AG04449 (cell line): ENCODE measurements at regions not wholly inside any gene's neighbourhood (a gene's known extent, or its start where the extent isn't known, plus 50 kb on each side); places are given as distances from the start of the nearest gene placed in this dataset.

Experiments
- CTCF ChIA-PET: fragments of 350-600 bp; formaldehyde crosslinking; extraction: SDS; loops from one replicate; lab custom pipeline; 2021; ENCODE audit warnings: antibody characterized with exemption; lab: Yijun Ruan, JAX
- POLR2A ChIA-PET: fragments of 400-600, 350-600 bp; formaldehyde crosslinking; extraction: SDS; loops from one replicate; lab custom pipeline; 2020; ENCODE audit warnings: antibody characterized with exemption, inconsistent platforms; lab: Yijun Ruan, JAX
- DNase-seq: peaks from one replicate; pipeline ENCODE4 v3.0.0-alpha.2; 2010; ENCODE audit warnings: low read depth, low spot score
- H3K4me3 ChIP-seq: 2 replicates; pipeline ENCODE4 v1.5.1; 2011; ENCODE audit warnings: low read depth, mild to moderate bottlenecking, control low read depth, low read length
- TF ChIP-seq, protein P1 (sequence below): IDR thresholded peaks from one replicate; pipeline ENCODE4 v1.5.1; 2011; ENCODE audit warnings: mild to moderate bottlenecking, moderate library complexity, low read length, control low read depth, inconsistent platforms; ENCODE audit not compliant: insufficient read depth; ENCODE audit errors: missing control alignments

DNA sequence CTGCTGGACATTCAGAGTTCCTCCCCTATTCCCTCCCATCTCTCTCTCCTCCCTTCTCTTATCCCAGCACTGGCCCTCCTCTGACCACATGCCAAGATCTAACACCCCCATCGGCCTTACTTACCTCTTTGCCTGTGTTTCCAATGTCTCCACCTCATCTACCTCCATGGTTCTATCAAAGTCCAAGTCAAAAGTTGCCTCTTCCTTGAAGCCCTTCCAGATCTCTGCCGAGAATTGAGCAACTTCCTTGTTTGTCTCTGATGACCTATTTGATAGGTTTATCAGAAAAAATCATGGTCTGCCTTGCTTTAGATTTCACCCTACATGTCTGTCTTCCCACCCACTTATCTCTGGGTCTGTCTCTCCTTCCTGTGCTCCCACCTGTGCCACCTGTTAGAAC, 69.7 kb upstream of the ITGA11 start:
- POLR2A ChIA-PET = interaction anchor here (0.8 kb wide), 1 partner anchor 10 kb away, joined by 3 read pairs; no protein-coding TSS in a partner anchor
- no peak for DNase-seq
- H3K4me3 ChIP-seq = no peak overlapping the region
- TF ChIP-seq, protein P1, sequence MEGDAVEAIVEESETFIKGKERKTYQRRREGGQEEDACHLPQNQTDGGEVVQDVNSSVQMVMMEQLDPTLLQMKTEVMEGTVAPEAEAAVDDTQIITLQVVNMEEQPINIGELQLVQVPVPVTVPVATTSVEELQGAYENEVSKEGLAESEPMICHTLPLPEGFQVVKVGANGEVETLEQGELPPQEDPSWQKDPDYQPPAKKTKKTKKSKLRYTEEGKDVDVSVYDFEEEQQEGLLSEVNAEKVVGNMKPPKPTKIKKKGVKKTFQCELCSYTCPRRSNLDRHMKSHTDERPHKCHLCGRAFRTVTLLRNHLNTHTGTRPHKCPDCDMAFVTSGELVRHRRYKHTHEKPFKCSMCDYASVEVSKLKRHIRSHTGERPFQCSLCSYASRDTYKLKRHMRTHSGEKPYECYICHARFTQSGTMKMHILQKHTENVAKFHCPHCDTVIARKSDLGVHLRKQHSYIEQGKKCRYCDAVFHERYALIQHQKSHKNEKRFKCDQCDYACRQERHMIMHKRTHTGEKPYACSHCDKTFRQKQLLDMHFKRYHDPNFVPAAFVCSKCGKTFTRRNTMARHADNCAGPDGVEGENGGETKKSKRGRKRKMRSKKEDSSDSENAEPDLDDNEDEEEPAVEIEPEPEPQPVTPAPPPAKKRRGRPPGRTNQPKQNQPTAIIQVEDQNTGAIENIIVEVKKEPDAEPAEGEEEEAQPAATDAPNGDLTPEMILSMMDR = no peak
- CTCF ChIA-PET = interaction anchor here (1.4 to 1.6 kb wide), 2 partner anchors 8 to 49 kb away, joined by 5 to 6 read pairs; no protein-coding TSS in a partner anchor

DNA sequence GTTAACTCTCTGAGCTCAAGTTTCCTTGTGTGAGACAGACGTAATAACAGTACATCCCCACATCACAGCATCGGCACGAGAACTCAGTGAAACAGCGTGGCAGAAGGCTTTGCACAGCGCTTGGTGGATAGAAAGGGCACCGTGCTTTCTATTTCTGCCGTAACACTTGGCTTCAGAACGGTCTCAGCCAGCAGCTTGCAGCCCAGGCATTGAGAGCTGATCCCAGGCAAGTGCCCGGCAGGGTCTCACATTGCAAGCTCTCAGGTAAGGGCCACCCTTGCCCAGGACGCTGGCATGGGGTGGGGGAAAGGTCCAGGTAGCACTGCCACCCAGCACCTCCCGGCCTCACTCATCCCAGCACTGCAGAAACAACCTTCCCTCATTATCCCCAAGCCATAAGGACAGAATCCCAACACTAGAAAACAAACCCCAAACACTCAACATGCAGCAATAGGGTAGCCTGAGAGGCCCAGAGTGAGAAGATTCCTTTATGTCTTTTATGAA, 70.5 kb upstream of the ITGA11 start:
- no peak for DNase-seq
- POLR2A ChIA-PET = interaction anchor here (0.8 kb wide), 1 partner anchor 9 kb away, joined by 3 read pairs; no protein-coding TSS in a partner anchor
- CTCF ChIA-PET = interaction anchor here (1.4 to 1.6 kb wide), 2 partner anchors 9 to 48 kb away, joined by 5 to 6 read pairs; no protein-coding TSS in a partner anchor
- TF ChIP-seq, protein P1 = no peak
- H3K4me3 ChIP-seq = no peak overlapping the region

DNA sequence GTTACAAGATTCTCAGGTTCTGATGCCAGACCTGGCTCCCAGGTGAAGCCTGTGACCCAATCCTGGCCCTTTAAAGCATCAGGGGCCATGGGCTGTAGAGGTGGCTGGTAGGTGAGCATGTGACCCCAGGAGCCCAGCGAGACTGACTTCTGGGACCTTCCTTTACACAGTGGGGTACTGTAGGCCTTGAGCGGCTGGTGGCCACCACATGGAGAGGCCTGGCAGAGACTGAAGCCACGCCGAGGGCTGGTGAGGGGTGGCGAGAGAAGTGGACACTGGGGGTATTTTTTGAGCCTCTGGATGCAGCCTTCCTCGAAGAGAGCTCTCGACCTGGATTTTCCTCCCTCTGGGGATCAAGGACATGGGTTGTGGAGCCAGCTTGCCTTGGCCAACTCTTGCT, 71.2 kb upstream of the ITGA11 start:
- TF ChIP-seq, protein P1 = no peak
- DNase-seq = no peak
- CTCF ChIA-PET = interaction anchor here (1.6 kb wide), 1 partner anchor 47 kb away, joined by 6 read pairs; no protein-coding TSS in a partner anchor
- no peak overlapping the region for H3K4me3 ChIP-seq
- POLR2A ChIA-PET = no interaction called here

DNA sequence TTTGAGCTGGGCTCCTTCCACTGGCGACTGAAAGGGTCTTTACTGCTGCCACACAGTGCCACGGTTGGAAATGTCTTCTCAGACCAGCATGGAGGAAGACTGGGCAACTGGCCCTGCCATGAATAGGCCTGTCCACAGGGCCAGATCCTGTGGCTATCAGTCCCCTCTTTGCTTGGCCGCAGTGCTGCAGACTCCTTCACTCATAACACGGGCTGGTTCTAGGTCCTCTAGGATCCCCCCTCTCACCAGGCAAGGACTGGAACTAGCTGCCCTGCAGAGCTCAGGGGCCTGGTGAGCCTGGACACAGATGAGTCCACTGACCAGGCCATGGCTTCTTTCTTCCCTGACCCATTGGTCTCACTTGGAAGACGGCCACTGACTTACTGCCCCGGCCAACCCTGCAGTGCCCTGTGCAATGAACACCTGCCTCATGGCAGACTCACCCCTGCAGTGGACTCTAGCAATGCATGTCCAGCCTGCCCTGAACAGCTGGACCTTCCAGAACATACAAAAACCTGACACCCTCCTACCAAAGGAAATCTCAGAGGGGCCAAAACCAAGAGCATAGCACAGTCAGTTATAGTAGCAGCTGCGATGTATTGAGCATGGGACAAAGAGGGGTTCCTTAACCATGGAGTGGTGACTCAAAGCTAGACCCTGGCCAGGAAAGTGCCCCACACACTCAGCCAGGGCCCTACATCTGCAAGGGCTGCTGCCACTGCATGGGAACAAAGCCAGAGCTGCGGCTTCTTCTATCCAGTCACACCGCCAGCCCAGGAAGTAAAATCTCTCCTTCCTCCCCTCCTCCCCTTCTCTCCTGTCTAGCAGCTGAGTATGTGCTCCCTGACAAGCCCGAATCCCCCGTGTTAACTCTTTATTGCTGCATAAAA, 72.1 kb upstream of the ITGA11 start:
- POLR2A ChIA-PET = interaction anchor here (1.0 to 1.4 kb wide), 2 partner anchors 73 to 74 kb away, joined by 4 to 5 read pairs; partner anchors contain the start of gene ITGA11
- TF ChIP-seq, protein P1 = no peak
- CTCF ChIA-PET = interaction anchor here (0.9 to 1.8 kb wide), 4 partner anchors 10 to 50 kb away, joined by 3 to 9 read pairs (median 4); no protein-coding TSS in a partner anchor
- DNase-seq = no peak
- no peak overlapping the region for H3K4me3 ChIP-seq

DNA sequence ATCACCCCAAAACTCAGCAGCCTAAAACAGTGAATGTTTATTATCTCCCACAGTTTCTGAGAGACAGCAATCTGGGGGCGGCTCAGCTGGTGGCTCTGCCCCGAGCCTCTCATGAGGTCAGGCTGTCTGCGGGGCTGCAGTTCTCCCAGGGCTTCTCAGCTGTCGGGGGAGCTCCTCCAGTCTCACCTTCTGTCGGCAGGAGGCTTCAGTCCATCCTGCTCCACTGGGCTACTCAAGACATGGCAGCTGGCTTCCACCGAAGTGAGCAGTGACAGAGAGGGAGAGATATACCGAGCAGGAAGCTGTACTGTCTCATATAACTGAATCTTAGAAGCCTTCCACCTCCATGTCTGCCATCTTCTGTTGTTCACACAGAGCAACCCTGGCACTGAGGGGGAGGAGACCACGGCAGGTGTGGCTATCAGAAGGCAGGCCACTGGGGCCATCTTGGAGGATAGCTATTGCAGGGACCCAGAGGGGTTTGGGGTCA, 72.8 kb upstream of the ITGA11 start:
- ChIA-PET CTCF (interaction anchor here (0.8 to 1.8 kb wide), 6 partner anchors 9 to 420 kb away, joined by 3 to 9 read pairs (median 4); no protein-coding TSS in a partner anchor), POLR2A (interaction anchor here (1.0 to 1.4 kb wide), 2 partner anchors 73 to 75 kb away, joined by 4 to 5 read pairs; partner anchors contain the start of gene ITGA11)
- no peak overlapping the region for H3K4me3 ChIP-seq
- no peak for DNase-seq
- TF ChIP-seq, protein P1 = no peak
